GM12873 (cell line): ENCODE measurements at regions not wholly inside any gene's neighbourhood (a gene's known extent, or its start where the extent isn't known, plus 50 kb on each side); places are given as distances from the start of the nearest gene placed in this dataset.

Experiments used
- TF ChIP-seq, protein P1 (sequence below): IDR thresholded peaks from 2 replicates; pipeline ENCODE4 v1.5.1; 2012; ENCODE audit warnings: low read depth, mild to moderate bottlenecking, moderate library complexity, low read length, control low read depth; ENCODE audit not compliant: insufficient read depth; ENCODE audit errors: missing control alignments

DNA sequence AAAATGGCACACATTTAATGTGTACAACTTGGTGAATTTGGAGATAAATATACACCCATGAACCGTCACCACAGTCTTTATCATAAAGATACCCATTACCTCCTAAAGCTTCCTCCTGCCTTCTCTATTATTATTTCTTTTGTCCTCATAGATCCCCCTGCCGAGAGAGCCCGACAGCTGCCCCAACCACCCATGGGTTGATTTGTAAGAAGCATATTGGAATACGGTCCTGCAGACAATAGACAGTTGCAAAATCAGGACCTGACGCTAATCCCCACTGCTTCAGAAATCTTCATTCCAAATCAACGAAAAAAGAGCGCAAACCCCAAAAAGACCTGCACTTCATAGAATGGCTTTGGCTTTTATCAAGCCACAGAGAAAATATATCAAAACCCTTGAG is 697.5 kb downstream of the SEMA5A start:
- TF ChIP-seq, protein P1, sequence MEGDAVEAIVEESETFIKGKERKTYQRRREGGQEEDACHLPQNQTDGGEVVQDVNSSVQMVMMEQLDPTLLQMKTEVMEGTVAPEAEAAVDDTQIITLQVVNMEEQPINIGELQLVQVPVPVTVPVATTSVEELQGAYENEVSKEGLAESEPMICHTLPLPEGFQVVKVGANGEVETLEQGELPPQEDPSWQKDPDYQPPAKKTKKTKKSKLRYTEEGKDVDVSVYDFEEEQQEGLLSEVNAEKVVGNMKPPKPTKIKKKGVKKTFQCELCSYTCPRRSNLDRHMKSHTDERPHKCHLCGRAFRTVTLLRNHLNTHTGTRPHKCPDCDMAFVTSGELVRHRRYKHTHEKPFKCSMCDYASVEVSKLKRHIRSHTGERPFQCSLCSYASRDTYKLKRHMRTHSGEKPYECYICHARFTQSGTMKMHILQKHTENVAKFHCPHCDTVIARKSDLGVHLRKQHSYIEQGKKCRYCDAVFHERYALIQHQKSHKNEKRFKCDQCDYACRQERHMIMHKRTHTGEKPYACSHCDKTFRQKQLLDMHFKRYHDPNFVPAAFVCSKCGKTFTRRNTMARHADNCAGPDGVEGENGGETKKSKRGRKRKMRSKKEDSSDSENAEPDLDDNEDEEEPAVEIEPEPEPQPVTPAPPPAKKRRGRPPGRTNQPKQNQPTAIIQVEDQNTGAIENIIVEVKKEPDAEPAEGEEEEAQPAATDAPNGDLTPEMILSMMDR = no peak

DNA sequence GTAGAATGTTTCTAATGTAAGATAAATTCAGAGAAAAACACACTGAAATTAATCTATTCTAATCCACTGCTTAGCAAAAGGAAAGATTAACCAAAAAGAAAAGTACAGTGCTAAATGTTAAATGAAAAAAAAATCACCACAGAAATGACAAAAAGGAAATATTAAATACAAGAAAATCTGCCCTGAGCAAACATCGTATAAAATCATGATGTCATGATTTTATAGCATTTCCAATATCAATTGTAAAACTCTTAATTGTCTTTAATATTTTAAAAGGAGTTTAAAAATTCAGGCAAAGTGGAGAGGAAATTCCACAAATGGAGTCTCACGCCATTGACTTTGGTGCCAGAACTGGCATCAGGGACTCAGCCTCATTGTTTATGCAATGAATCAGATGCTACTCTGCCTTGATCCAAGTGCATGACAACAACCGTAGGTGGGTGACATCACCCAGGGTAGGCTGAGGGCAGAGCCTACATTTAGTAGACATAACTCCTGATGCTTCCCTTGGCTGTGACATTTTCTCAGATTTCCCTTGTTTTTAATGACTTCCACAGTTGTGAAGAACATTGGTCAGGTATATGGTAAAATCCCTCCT is 696.8 kb downstream of the SEMA5A start:
- TF ChIP-seq, protein P1 = no peak

DNA sequence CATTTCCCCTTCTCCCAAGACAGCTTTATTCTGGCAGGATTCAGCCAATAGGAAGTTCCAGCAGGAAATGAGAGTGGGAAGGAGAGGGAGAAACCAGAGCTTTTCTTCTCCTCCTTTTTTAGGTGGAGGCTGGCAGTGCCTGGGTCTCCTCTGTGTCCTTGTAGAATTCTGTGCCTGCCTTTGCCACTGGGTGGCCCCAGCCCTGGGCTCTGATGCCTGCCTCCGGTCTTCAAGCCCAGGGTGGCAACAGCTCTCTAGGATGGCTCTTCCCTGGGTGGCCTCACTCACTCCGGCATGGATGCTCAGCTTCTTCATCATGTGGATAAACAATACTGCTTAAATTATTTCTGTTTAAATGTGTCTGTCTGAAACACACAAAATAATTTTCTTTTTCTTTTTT is 694.8 kb downstream of the SEMA5A start:
- TF ChIP-seq, protein P1 = peak; percentile 8

DNA sequence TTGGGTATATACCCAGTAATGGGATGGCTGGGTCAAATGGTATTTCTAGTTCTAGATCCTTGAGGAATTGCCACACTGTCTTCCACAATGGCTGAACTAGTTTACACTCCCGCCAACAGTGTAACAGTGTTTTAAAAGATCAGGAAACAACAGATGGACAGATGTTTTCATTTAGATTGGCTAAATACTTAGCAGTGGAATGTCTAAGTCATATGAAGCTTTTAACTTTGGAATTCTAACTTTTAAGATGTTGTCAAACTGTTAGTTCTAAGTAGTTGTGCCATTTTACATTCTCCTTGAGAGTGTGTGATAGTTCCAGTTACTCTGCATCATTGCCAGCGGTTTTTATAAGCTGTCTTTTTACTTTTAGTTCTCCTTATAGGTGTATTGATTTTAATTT is 688.8 kb downstream of the SEMA5A start:
- TF ChIP-seq, protein P1 = no peak

DNA sequence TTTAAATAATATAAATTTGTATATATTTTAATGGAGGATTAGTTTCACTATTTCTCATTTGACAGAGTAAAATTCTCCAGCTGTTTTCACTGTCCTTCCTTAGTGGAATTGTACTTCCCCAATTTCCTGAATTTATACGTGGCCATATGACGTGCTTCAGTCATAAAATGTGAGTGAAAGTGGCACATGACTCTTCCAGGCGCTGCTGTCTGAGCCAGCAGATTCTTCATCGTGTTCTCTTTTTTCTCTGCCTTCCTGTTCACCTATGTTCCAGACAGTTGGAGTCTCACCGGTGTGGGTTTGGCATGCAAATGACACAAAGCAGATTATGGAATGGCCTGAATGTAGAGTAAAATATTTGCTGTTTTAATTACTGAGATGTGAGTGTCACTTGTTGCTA is 684.1 kb downstream of the SEMA5A start:
- TF ChIP-seq, protein P1 = no peak

DNA sequence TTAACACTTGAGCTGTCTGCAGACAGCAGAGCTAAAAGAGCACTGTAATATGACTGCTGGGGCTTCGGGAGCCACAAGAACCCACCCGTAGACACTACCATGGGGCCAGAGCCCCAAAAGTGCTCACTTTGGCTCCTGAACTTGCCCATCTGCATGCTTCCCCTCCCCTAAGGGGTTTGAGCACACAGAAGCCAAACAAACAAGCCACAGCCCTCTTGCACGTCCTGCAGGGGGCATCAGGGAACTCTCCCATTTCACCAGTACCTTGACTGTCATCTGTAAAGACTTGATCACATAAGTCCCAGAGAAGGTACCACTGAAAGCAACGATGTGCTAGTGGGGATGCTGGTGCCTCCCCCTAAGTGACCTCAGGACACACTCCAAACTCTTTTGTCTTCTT is 681.8 kb downstream of the SEMA5A start:
- TF ChIP-seq, protein P1 = peak; percentile 75

DNA sequence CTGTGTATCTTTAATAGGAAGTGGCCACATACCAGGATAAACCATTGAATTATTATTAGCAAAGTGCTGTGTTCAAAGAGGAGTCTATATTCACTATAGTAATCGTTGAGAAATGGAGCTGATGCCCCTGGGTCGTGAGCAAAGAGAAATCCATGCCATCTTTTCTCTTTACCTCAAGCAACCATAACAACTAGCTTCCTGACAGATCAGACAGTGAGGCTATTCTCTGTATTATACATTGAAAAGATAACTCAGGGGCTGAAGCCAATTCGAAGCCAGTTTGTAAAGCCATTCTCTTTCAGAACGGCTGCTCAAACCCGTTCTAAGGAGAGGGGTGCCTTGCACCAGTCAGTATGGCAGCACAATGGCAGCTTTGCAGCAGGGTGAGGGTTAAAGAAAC is 680.6 kb downstream of the SEMA5A start:
- TF ChIP-seq, protein P1 = no peak
